GM19467 (cell line): ENCODE measurements at regions not wholly inside any gene's neighbourhood (a gene's known extent, or its start where the extent isn't known, plus 50 kb on each side); places are given as distances from the start of the nearest gene placed in this dataset.
"Not testable (repeated sequence)": the region's sequence is repeated elsewhere in the genome, so short reads cannot be mapped to it uniquely, and the experiment has no call there.

Experiments used
- ATAC-seq: cut with Tn5 transposase; IDR thresholded peaks from one replicate; pipeline ENCODE4 v1.9.1; 2021; ENCODE audit warnings: mild to moderate bottlenecking, moderate library complexity; ENCODE audit not compliant: unreplicated experiment

GRCh38 chr2:185984670-185985069, 246.1 kb downstream of the FSIP2 start:
- ATAC-seq: no peak

GRCh38 chr2:185988907-185989306, 250.3 kb downstream of the FSIP2 start:
- not testable (repeated sequence) for ATAC-seq

- no peak for ATAC-seq
Observed at GRCh38 chr2:185990861-185991525, 252.4 kb downstream of the FSIP2 start.

- ATAC-seq: no peak
Observed at GRCh38 chr2:185998562-185999070, 260.0 kb downstream of the FSIP2 start.

- ATAC-seq: no peak
Observed at GRCh38 chr2:186009341-186009740, 270.7 kb downstream of the FSIP2 start.

- no peak for ATAC-seq
Observed at GRCh38 chr2:186017278-186017677, 278.7 kb downstream of the FSIP2 start.

- no peak for ATAC-seq
Observed at GRCh38 chr2:186024921-186025320, 286.3 kb downstream of the FSIP2 start.

GRCh38 chr2:186027922-186028321, 289.3 kb downstream of the FSIP2 start:
- ATAC-seq: no peak

- no peak for ATAC-seq
Observed at GRCh38 chr2:186031229-186031628, 292.6 kb downstream of the FSIP2 start.

- ATAC-seq: no peak
Observed at GRCh38 chr2:186032102-186032738, 293.6 kb downstream of the FSIP2 start.

GRCh38 chr2:186032930-186033329, 294.3 kb downstream of the FSIP2 start:
- ATAC-seq: no peak

- ATAC-seq: no peak
Observed at GRCh38 chr2:186033541-186033940, 294.9 kb downstream of the FSIP2 start.

GRCh38 chr2:186036862-186037449, 298.4 kb downstream of the FSIP2 start:
- no peak for ATAC-seq

- no peak for ATAC-seq
Observed at GRCh38 chr2:186042207-186043028, 303.8 kb downstream of the FSIP2 start.

GRCh38 chr2:186044761-186045160, 306.2 kb downstream of the FSIP2 start:
- ATAC-seq: no peak

- ATAC-seq: no peak
Observed at GRCh38 chr2:186052930-186053329, 314.3 kb downstream of the FSIP2 start.

- ATAC-seq: no peak
Observed at GRCh38 chr2:186058614-186059013, 320.0 kb downstream of the FSIP2 start.

- no peak for ATAC-seq
Observed at GRCh38 chr2:186059096-186059495, 320.5 kb downstream of the FSIP2 start.

- no peak for ATAC-seq
Observed at GRCh38 chr2:186060744-186061440, 322.3 kb downstream of the FSIP2 start.

GRCh38 chr2:186064507-186064906, 325.9 kb downstream of the FSIP2 start:
- no peak for ATAC-seq

- ATAC-seq: no peak
Observed at GRCh38 chr2:186065491-186065890, 326.9 kb downstream of the FSIP2 start.
